ENCODE measurements at regions not wholly inside any gene's neighbourhood (a gene's known extent, or its start where the extent isn't known, plus 50 kb on each side); places are given as distances from the start of the nearest gene placed in this dataset.

- WGBS, 2 donors, result 67 to 80% methylated on average over 2 of the region's 2 CpGs
Observed at GRCh38 chr14:42078345-42078744, 471.7 kb downstream of the LRFN5 start.

GRCh38 chr14:42070031-42070430 is 463.4 kb downstream of the LRFN5 start:
- Histone ChIP-seq H3K27me3 (no peaks in the 10 kb centered on the region), H3K27ac (no peak overlapping the region), H3K36me3 (no peaks in the 10 kb centered on the region), H3K9me3 (no peaks in the 10 kb centered on the region), H3K4me1 (no peaks in the 10 kb centered on the region), H3K4me3 (no peak overlapping the region)
- WGBS, 2 donors, result 83 to 91% methylated on average over 3 of the region's 3 CpGs
- DNase-seq (ENCODE audit: low spot score in 2 of 2), result no peak
- no peak for TF ChIP-seq EP300 (IDR thresholded peaks at IDR 0.05)
- TF ChIP-seq CTCF (IDR thresholded peaks at IDR 0.05), result no peak
- TF ChIP-seq POLR2A (IDR thresholded peaks at IDR 0.05), result no peak

More at GRCh38 chr14:42078345-42078744, 471.7 kb downstream of the LRFN5 start:
- no peak for DNase-seq (ENCODE audit: low spot score in 2 of 2)
- Histone ChIP-seq H3K4me3 (no peak overlapping the region), H3K9me3 (no peaks in the 10 kb centered on the region), H3K4me1 (no peaks in the 10 kb centered on the region), H3K36me3 (no peaks in the 10 kb centered on the region), H3K27me3 (no peaks in the 10 kb centered on the region), H3K27ac (no peak overlapping the region)
- TF ChIP-seq EP300 (IDR thresholded peaks at IDR 0.05) (no peak), CTCF (IDR thresholded peaks at IDR 0.05) (no peak), POLR2A (IDR thresholded peaks at IDR 0.05) (no peak)

- H3K27ac ChIP-seq, result no peak overlapping the region
- H3K27me3 ChIP-seq, result no peaks in the 10 kb centered on the region
- H3K36me3 ChIP-seq, result no peaks in the 10 kb centered on the region
- H3K9me3 ChIP-seq, result no peaks in the 10 kb centered on the region
- DNase-seq (ENCODE audit: low spot score in 2 of 2), result no peak
- WGBS, 2 donors, result 60 to 62% methylated on average over 2 of the region's 2 CpGs
- TF ChIP-seq POLR2A (IDR thresholded peaks at IDR 0.05) (no peak), CTCF (IDR thresholded peaks at IDR 0.05) (no peak), EP300 (IDR thresholded peaks at IDR 0.05) (no peak)
- no peaks in the 10 kb centered on the region for H3K4me1 ChIP-seq
- no peak overlapping the region for H3K4me3 ChIP-seq
Observed at GRCh38 chr14:42057111-42057510, 450.4 kb downstream of the LRFN5 start.

- no peak for DNase-seq (ENCODE audit: low spot score in 2 of 2)
- H3K36me3 ChIP-seq, result no peaks in the 10 kb centered on the region
- no peaks in the 10 kb centered on the region for H3K27me3 ChIP-seq
- WGBS, 2 donors, result 25 to 40% methylated on average over 3 of the region's 3 CpGs
- no peaks in the 10 kb centered on the region for H3K4me1 ChIP-seq
- no peaks in the 10 kb centered on the region for H3K9me3 ChIP-seq
- TF ChIP-seq EP300 (IDR thresholded peaks at IDR 0.05), result no peak
- TF ChIP-seq POLR2A (IDR thresholded peaks at IDR 0.05), result no peak
- no peak for TF ChIP-seq CTCF (IDR thresholded peaks at IDR 0.05)
- H3K27ac ChIP-seq, result no peak overlapping the region
- H3K4me3 ChIP-seq, result no peak overlapping the region
Observed at GRCh38 chr14:42047421-42048055, 440.9 kb downstream of the LRFN5 start.

- Histone ChIP-seq H3K4me1 (no peaks in the 10 kb centered on the region), H3K27ac (no peak overlapping the region), H3K4me3 (no peak overlapping the region), H3K36me3 (no peaks in the 10 kb centered on the region), H3K9me3 (peaks cover 0 to 3% (median under 1%) of the 10 kb centered on the region in 4 donors), H3K27me3 (no peaks in the 10 kb centered on the region)
- DNase-seq (ENCODE audit: low spot score in 2 of 2), result no peak
- 80 to 82% methylated on average over 3 of the region's 3 CpGs for WGBS, 2 donors
- TF ChIP-seq CTCF (IDR thresholded peaks at IDR 0.05) (no peak), POLR2A (IDR thresholded peaks at IDR 0.05) (no peak), EP300 (IDR thresholded peaks at IDR 0.05) (no peak)
Observed at GRCh38 chr14:42045383-42045782, 438.7 kb downstream of the LRFN5 start.
